ENCODE measurements at regions not wholly inside any gene's neighbourhood (a gene's known extent, or its start where the extent isn't known, plus 50 kb on each side); places are given as distances from the start of the nearest gene placed in this dataset.

DNA sequence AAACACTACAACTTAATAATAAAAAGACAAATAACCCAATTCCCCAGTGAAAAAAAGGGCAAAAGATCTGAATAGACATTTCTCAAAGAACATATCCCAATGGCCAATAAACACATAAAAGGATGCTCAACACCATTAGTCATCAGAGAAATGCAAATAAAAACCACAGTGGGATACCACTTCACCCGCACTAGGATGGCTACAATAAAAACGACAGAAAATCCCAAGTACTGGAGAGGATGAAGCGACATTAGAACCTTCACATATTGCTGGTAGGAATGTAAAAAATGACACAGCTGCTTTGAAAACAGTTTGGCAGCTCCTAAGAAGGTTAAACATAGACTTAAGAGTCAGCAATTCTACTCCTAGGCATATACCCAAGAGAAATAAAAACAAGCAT, 140.6 kb upstream of the ARX start (continued):
- no peak for TF ChIP-seq ZNF548 (tag by site-specific recombination; IDR thresholded peaks at IDR 0.05)

DNA sequence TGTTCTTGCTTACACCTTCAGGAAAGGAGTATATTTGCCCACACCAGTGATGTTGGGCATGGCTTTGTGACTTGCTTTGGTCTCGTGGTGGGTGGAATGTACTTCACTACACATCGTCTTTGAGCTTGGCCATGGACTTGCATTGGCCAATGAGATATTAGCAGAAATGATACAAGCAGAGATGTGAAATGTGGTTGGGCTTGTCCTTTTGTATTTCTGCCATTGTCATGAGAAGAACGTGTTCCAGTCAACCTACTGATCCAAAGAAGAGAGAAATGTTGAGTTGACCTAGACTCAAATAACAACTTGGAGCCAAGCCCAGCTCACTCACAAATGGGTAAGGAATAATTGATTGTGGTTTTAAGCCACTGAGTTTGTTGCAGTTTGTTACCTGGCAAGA, 138.4 kb upstream of the ARX start:
- ChIA-PET CTCF (interaction anchor here (2.4 kb wide), 1 partner anchor 10 kb away, joined by 17 read pairs; no protein-coding TSS in a partner anchor), POLR2A (no interaction called here)
- no peaks in the 10 kb centered on the region for H3K9me3 ChIP-seq (ENCODE audit: control insufficient read depth, insufficient read depth, low read depth, low read length)

DNA sequence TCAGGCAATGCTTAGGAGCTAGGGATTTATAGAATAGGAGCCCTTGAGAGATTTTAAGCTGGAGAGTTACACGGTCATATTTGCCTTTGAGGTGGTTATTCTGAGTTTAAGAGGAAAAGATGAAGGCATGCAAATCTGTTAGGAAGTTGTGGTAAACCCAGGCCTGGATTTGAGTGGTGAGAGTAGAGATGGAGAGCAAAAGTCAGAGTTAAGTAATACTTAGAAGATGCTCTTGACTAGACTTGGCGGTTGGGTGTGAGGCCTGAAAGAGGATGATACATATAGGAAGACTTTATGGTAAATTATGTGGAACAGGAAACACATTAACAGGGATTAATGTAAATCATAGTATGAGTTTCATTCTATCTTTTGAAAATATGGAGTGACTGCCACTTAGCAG, 136.0 kb upstream of the ARX start:
- no peaks in the 10 kb centered on the region for H3K9me3 ChIP-seq (ENCODE audit: control insufficient read depth, insufficient read depth, low read depth, low read length)
- TF ChIP-seq, protein P1, sequence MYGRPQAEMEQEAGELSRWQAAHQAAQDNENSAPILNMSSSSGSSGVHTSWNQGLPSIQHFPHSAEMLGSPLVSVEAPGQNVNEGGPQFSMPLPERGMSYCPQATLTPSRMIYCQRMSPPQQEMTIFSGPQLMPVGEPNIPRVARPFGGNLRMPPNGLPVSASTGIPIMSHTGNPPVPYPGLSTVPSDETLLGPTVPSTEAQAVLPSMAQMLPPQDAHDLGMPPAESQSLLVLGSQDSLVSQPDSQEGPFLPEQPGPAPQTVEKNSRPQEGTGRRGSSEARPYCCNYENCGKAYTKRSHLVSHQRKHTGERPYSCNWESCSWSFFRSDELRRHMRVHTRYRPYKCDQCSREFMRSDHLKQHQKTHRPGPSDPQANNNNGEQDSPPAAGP (tag by site-specific recombination; IDR thresholded peaks at IDR 0.05), result no peak
- TF ChIP-seq ZNF423 (tag by site-specific recombination; IDR thresholded peaks at IDR 0.05), result no peak
- POLR2A ChIA-PET, result no interaction called here
- no peak overlapping the region for H3K27ac ChIP-seq (ENCODE audit: extremely low read depth, low read depth, low read length)
- no peaks in the 10 kb centered on the region for H3K36me3 ChIP-seq (ENCODE audit: control insufficient read depth in 2 of 2, insufficient read depth in 1 of 2, low read length in 2 of 2)
- CTCF ChIA-PET, result interaction anchor here (1.5 kb wide), 1 partner anchor 8 kb away, joined by 13 read pairs; no protein-coding TSS in a partner anchor
- no peak overlapping the region for H3K4me3 ChIP-seq (ENCODE audit: low read depth, low read length)
- H3K4me1 ChIP-seq (ENCODE audit: control insufficient read depth, insufficient read depth, low read length), result no peaks in the 10 kb centered on the region

More for the DNA sequence above, 138.4 kb upstream of the ARX start:
- no peaks in the 10 kb centered on the region for H3K36me3 ChIP-seq (ENCODE audit: control insufficient read depth in 2 of 2, insufficient read depth in 1 of 2, low read length in 2 of 2)
- H3K4me3 ChIP-seq (ENCODE audit: low read depth, low read length), result no peak overlapping the region
- H3K4me1 ChIP-seq (ENCODE audit: control insufficient read depth, insufficient read depth, low read length), result no peaks in the 10 kb centered on the region
- no peak overlapping the region for H3K27ac ChIP-seq (ENCODE audit: extremely low read depth, low read depth, low read length)
- TF ChIP-seq, protein P2, sequence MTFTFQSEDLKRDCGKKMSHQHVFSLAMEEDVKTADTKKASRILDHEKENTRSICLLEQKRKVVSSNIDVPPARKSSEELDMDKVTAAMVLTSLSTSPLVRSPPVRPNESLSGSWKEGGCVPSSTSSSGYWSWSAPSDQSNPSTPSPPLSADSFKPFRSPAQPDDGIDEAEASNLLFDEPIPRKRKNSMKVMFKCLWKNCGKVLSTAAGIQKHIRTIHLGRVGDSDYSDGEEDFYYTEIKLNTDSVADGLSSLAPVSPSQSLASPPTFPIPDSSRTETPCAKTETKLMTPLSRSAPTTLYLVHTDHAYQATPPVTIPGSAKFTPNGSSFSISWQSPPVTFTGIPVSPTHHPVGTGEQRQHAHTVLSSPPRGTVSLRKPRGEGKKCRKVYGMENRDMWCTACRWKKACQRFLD (tag by site-specific recombination; IDR thresholded peaks at IDR 0.05), result no peak
- TF ChIP-seq, protein P3, sequence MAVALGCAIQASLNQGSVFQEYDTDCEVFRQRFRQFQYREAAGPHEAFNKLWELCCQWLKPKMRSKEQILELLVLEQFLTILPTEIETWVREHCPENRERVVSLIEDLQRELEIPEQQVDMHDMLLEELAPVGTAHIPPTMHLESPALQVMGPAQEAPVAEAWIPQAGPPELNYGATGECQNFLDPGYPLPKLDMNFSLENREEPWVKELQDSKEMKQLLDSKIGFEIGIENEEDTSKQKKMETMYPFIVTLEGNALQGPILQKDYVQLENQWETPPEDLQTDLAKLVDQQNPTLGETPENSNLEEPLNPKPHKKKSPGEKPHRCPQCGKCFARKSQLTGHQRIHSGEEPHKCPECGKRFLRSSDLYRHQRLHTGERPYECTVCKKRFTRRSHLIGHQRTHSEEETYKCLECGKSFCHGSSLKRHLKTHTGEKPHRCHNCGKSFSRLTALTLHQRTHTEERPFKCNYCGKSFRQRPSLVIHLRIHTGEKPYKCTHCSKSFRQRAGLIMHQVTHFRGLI (tag by site-specific recombination; IDR thresholded peaks at IDR 0.05), result peak; percentile 64

DNA sequence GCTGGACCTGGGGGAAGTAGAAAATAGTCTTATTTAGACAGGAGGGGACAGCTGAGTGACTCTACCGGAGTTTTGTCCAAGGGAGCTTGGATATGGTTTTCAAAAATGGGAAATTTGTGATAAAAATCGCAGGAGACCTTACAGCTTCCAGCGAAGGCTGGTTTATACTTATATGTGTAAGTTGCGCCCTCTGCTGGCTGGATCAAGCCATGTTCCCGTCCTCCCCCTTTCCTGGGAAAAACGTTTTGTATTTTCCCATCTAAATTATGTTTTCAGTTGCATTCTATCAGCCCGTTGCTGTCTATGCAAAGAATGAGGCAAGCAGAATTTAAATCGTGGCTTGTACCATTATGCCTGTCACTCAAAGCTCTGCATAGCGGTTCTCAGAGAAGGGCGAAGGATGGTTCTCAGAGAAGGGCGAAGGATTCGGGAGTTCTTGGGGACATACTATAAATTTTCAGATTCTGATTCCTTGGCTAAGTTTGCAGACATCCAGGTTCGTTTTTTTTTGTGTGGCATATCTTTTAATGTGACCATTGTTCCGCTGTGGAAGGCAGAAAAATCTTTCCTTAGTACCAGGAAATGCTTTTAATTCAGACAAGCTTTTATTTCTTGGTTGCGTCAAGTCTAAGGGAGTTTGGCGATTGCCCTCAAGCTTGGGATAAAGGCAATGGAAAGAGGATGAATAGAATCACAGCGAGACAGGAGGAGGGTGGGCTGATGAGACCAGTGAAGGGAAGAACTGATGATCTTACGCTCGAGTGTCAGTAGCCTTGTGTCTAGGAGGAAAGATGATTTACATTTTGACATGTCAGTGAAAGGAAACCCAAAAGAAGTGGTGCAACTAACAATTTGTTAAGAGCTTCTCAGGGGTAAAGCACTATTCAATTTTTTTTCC, 128.5 kb upstream of the ARX start:
- CTCF ChIA-PET, result interaction anchor here (0.5 to 5.1 kb wide), 46 partner anchors 8 to 1213 kb away, joined by 3 to 60 read pairs (median 4); no protein-coding TSS in a partner anchor
- POLR2A ChIA-PET, result no interaction called here
- TF ChIP-seq ZNF660 (tag by site-specific recombination; IDR thresholded peaks at IDR 0.05) (peak; percentile 31; the same call in 1 of the 2 replicates), ZNF561 (tag by site-specific recombination; IDR thresholded peaks at IDR 0.05; ENCODE audit: borderline replicate concordance) (0 out of 2 replicates have a peak, but pooled peaks have one; percentile 26), ZBTB48 (tag by site-specific recombination; IDR thresholded peaks at IDR 0.05) (peak; percentile 18; the same call in 1 of the 2 replicates), ZNF654 (tag by site-specific recombination; IDR thresholded peaks at IDR 0.05; ENCODE audit: low read depth) (peak; percentile 68), TRIM28 (IDR thresholded peaks at IDR 0.05; ENCODE audit: borderline replicate concordance, low read length) (no peak), ZNF211 (tag by site-specific recombination; IDR thresholded peaks at IDR 0.05; ENCODE audit: low read depth) (no peak)
- TF ChIP-seq, protein P4, sequence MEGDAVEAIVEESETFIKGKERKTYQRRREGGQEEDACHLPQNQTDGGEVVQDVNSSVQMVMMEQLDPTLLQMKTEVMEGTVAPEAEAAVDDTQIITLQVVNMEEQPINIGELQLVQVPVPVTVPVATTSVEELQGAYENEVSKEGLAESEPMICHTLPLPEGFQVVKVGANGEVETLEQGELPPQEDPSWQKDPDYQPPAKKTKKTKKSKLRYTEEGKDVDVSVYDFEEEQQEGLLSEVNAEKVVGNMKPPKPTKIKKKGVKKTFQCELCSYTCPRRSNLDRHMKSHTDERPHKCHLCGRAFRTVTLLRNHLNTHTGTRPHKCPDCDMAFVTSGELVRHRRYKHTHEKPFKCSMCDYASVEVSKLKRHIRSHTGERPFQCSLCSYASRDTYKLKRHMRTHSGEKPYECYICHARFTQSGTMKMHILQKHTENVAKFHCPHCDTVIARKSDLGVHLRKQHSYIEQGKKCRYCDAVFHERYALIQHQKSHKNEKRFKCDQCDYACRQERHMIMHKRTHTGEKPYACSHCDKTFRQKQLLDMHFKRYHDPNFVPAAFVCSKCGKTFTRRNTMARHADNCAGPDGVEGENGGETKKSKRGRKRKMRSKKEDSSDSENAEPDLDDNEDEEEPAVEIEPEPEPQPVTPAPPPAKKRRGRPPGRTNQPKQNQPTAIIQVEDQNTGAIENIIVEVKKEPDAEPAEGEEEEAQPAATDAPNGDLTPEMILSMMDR (tag by site-specific recombination; IDR thresholded peaks at IDR 0.05), result peak; percentile 45; the same call in 1 of the 2 replicates
- TF ChIP-seq, protein P5, sequence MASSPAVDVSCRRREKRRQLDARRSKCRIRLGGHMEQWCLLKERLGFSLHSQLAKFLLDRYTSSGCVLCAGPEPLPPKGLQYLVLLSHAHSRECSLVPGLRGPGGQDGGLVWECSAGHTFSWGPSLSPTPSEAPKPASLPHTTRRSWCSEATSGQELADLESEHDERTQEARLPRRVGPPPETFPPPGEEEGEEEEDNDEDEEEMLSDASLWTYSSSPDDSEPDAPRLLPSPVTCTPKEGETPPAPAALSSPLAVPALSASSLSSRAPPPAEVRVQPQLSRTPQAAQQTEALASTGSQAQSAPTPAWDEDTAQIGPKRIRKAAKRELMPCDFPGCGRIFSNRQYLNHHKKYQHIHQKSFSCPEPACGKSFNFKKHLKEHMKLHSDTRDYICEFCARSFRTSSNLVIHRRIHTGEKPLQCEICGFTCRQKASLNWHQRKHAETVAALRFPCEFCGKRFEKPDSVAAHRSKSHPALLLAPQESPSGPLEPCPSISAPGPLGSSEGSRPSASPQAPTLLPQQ (tag by site-specific recombination; IDR thresholded peaks at IDR 0.05), result no peak
- no peak overlapping the region for H3K4me3 ChIP-seq (ENCODE audit: low read depth, low read length)
- H3K27ac ChIP-seq (ENCODE audit: extremely low read depth, low read depth, low read length), result no peak overlapping the region
- no peaks in the 10 kb centered on the region for H3K4me1 ChIP-seq (ENCODE audit: control insufficient read depth, insufficient read depth, low read length)
- no peaks in the 10 kb centered on the region for H3K36me3 ChIP-seq (ENCODE audit: control insufficient read depth in 2 of 2, insufficient read depth in 1 of 2, low read length in 2 of 2)
- H3K9me3 ChIP-seq (ENCODE audit: control insufficient read depth, insufficient read depth, low read depth, low read length), result no peaks in the 10 kb centered on the region
